Calu3 (cell line): ENCODE measurements at regions not wholly inside any gene's neighbourhood (a gene's known extent, or its start where the extent isn't known, plus 50 kb on each side); places are given as distances from the start of the nearest gene placed in this dataset.

Experiments used
- BruUV-seq: library from RNA; stranded (reverse); fragments of 400-500 nt; replicated peaks from 2 replicates; lab custom pipeline; 2021; lab: Mats Ljungman, UMichigan
- CTCF ChIA-PET: fragments of 300-600 bp; sonication (Branson Sonifier 250); formaldehyde crosslinking; loops from one replicate; lab custom pipeline; 2022; ENCODE audit warnings: antibody characterized with exemption; lab: Charles Lee
- DNase-seq: peaks from one replicate; pipeline ENCODE4 v3.0.0; 2022
- H3K27ac Mint-ChIP-seq: one replicate; pipeline ENCODE4 v1.8.0; 2022; ENCODE audit warnings: mixed read lengths; ENCODE audit not compliant: unreplicated experiment
- H3K27me3 Mint-ChIP-seq: one replicate; pipeline ENCODE4 v1.8.0; 2022; ENCODE audit warnings: mixed read lengths; ENCODE audit not compliant: unreplicated experiment
- H3K36me3 Mint-ChIP-seq: one replicate; pipeline ENCODE4 v1.8.0; 2022; ENCODE audit warnings: mild to moderate bottlenecking, moderate library complexity, mixed read lengths; ENCODE audit not compliant: insufficient read depth, unreplicated experiment
- H3K4me1 Mint-ChIP-seq: one replicate; pipeline ENCODE4 v1.8.0; 2022; ENCODE audit warnings: mild to moderate bottlenecking, low read depth, mixed read lengths; ENCODE audit not compliant: unreplicated experiment
- H3K4me3 Mint-ChIP-seq: one replicate; pipeline ENCODE4 v1.8.0; 2022; ENCODE audit warnings: mild to moderate bottlenecking, low read depth, moderate library complexity, mixed read lengths; ENCODE audit not compliant: unreplicated experiment
- H3K9me3 Mint-ChIP-seq: one replicate; pipeline ENCODE4 v1.8.0; 2022; ENCODE audit warnings: low read depth, mixed read lengths; ENCODE audit not compliant: unreplicated experiment
- CTCF ChIP-seq: fragments of 200-600 bp; IDR thresholded peaks from one replicate; pipeline ENCODE4 v1.8.0; 2022; ENCODE audit warnings: antibody characterized with exemption; ENCODE audit not compliant: unreplicated experiment
- intact Hi-C: fragments of 100-400 bp; cut with micrococcal nuclease; formaldehyde crosslinking; loops from one replicate; pipeline ENCODE4 v1.10.0; 2022; ENCODE audit not compliant: unreplicated experiment

GRCh38 chr18:78719821-78720220 lies 259.8 kb upstream of the SALL3 start:
- no peak overlapping the region for H3K4me3 Mint-ChIP-seq
- intact Hi-C loops: no loop called here
- H3K36me3 Mint-ChIP-seq: peaks cover 6% of the 10 kb centered on the region
- CTCF ChIA-PET: no interaction called here
- no peak for DNase-seq
- H3K27ac Mint-ChIP-seq: no peak overlapping the region
- peaks cover 8% of the 10 kb centered on the region for H3K9me3 Mint-ChIP-seq
- BruUV-seq: no TSS peak
- no peak for TF ChIP-seq CTCF
- H3K4me1 Mint-ChIP-seq: no peaks in the 10 kb centered on the region
- H3K27me3 Mint-ChIP-seq: no peaks in the 10 kb centered on the region

- intact Hi-C loops: no loop called here
- peaks cover 6% of the 10 kb centered on the region for H3K36me3 Mint-ChIP-seq
- no peaks in the 10 kb centered on the region for H3K4me1 Mint-ChIP-seq
- H3K27me3 Mint-ChIP-seq: no peaks in the 10 kb centered on the region
- no TSS peak for BruUV-seq
- H3K4me3 Mint-ChIP-seq: no peak overlapping the region
- no peak overlapping the region for H3K27ac Mint-ChIP-seq
- peaks cover 8% of the 10 kb centered on the region for H3K9me3 Mint-ChIP-seq
- TF ChIP-seq CTCF: no peak
- no peak for DNase-seq
- CTCF ChIA-PET: no interaction called here
Observed at GRCh38 chr18:78720456-78721237, 259.0 kb upstream of the SALL3 start.

- H3K27me3 Mint-ChIP-seq: no peaks in the 10 kb centered on the region
- BruUV-seq: no TSS peak
- CTCF ChIA-PET: no interaction called here
- H3K27ac Mint-ChIP-seq: no peak overlapping the region
- peaks cover 8% of the 10 kb centered on the region for H3K9me3 Mint-ChIP-seq
- peaks cover 6% of the 10 kb centered on the region for H3K36me3 Mint-ChIP-seq
- intact Hi-C loops: no loop called here
- no peak for TF ChIP-seq CTCF
- no peak for DNase-seq
- no peaks in the 10 kb centered on the region for H3K4me1 Mint-ChIP-seq
- no peak overlapping the region for H3K4me3 Mint-ChIP-seq
Observed at GRCh38 chr18:78721238-78721875, 258.3 kb upstream of the SALL3 start.

- no peak for DNase-seq
- peaks cover 6% of the 10 kb centered on the region for H3K36me3 Mint-ChIP-seq
- peaks cover 8% of the 10 kb centered on the region for H3K9me3 Mint-ChIP-seq
- no peak for TF ChIP-seq CTCF
- no peak overlapping the region for H3K4me3 Mint-ChIP-seq
- H3K27me3 Mint-ChIP-seq: no peaks in the 10 kb centered on the region
- H3K4me1 Mint-ChIP-seq: no peaks in the 10 kb centered on the region
- intact Hi-C loops: no loop called here
- BruUV-seq: no TSS peak
- no peak overlapping the region for H3K27ac Mint-ChIP-seq
- CTCF ChIA-PET: no interaction called here
Observed at GRCh38 chr18:78721981-78722380, 257.6 kb upstream of the SALL3 start.
